NCI-H82 (cell line): ENCODE measurements at regions not wholly inside any gene's neighbourhood (a gene's known extent, or its start where the extent isn't known, plus 50 kb on each side); places are given as distances from the start of the nearest gene placed in this dataset.

ENCODE experiments used
- DNase-seq: peaks from one replicate; lab custom pipeline; 2025; lab: John Stamatoyannopoulos, UW

DNA sequence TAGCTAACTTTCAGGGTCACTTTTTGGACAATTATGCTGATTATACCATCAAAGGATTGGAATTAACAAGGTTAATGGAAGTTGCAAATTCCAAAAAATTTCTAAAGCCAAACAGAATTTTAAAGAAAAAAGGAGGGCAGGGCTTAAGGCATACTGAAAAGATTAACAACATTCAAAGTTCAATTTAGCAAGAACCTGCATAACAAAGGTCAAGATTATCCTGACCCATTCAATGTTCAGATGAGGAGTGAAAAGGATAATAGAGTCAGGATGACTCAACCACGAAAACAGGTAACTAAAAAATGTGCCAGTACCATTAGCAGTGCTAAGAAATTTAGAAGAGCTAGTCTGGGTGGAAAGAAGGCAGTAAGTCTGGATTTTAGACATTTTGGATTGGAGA is 139.8 kb upstream of the HNMT start:
- no peak for DNase-seq

DNA sequence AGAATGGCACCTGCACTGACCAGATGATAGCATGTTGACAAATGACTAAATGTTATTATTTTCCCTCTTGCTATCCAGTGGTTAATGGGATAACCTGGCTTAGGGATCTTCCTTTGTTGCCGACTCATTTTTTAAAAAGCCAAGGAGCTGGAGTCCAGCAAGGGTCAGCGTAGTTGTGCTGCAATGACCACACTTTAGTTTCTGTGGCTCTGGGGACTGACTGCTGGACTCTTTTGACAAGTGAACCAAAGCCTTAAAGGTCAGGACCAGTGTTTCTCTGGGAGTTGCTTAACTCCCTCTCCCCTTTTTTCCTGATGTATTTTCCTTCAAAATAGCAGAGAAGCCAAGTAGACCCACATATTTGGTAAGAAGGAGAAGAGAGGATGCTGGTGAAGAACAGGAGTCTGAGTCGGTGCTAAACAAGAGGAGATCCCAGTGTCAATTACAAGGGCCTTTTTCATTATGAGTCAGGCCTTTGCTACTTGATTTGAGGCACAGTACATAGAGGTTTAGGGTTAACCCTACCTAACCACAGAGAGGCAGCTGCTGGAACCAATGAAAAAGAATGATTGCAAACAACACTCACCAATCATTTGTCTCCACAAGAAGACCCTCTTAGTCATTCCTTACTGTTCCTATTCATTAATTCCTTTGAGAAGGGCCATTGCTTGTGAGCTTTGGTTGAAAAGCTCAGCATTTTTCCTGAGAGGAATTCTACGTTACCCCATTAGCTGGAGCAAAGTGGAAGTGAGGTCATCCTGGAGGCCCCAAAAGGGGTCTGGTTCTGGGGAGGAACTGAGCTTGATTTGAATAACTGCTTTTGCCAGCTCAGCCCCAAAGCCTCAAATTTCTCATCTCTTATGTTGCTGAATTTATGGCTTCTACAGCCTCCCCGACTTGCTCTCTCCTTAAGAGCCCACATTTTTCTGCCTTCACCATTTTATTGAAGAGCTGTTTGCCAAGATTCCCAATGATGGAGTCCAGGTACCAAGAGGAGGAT is 137.6 kb upstream of the HNMT start:
- peak; percentile 23 for DNase-seq

DNA sequence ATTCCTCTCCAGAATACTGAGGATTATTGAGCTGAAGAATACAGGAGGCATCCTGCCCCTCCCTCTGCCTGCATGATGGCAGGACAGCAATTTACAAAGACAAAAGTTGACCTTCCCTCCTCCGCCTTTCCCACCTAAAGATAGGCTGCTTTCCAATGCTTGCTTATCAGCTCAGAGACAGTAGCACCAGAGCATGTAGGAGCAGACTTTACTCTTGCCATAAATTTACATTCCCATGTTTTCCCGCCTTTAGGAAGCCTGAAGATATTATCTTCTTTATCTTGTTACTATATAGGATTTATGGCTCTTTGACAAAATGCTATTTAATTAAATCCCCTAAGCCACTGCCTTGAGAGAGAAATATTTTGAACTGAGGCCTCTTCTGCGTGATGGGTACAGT is 135.6 kb upstream of the HNMT start:
- DNase-seq: peak; percentile 86

DNA sequence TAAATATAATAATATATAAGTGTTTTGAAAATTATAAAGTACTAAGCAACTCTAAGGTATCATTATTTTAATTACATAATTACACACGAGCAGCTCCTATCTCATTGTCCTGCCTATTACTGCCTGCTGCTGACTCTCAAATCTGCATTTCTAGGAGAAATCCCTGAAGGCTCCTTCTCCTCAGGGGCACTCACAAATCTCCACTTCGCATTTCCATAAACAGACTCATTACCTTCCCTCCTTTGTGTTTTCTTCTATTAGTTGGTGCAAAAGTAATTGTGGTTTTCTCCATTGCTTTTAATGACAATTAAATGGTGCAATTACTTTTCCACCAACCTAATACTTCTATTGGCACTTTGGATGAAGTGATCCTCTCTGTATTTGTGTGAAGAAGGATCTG is 135.0 kb upstream of the HNMT start:
- no peak for DNase-seq

DNA sequence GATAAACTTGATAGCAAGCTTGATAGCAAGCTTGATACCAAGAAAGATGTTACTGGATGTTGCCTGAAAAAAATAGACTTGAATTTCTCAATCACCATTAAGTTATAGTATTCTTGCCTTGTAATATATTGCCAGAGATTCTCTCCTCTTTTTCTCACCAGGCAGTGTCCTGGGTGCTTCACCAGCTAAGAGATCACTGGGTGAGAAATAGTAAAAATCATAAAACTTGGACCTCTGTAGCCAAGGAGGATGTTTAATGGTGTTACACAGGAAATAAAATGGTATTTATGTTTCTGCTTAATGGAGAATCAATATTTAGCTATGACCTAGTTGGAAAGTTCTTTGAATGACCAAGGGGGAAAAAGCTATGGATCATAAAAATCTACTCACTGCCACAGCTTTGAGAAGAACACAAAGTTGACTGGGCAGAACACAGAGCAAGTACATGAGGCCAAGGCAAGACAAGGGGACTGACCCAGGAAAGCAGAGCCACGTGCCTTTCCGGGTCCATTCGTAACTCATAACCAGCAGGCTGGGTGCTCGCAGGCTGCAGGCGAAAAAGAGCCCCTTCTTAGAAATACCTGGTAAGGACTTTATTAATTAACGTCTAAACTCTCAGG is 129.4 kb upstream of the HNMT start:
- no peak for DNase-seq

DNA sequence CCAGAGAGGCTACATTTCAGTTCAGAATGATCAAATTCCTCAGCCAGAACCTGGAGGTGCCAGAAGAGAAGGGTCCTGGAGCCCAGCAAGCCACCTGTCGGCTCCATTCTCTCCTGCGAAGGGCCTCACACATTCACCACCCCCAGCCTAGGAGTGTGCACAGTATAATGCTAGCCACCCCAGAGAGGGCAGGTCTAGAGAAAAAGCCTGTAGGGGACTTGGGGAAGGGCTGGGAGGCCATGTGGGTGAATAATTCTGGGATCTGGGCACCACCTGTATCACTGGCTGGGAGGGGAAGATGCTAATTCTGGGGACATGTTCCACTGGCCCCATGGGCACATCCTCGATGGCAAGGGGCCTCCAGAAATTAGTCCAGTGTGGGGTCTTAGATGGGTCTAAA is 127.6 kb upstream of the HNMT start:
- no peak for DNase-seq

DNA sequence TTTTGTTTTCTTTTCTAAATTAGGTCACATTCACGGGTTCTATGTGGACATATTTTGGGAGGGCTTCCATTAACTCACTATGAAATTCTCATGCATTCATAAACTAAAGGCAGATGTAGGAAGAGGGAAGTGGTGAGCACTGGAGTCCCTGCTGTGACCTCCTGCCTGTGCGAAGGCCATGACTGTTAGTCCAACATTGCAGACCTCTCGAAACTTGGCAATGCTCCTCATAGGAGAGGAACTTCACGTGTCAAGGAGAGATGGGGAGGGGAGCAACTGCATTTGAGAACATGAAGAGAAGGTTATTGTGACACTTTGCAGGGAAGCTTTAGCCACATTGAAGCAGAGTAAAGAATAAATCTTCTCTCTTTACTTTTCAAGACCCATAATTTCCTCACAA is 126.4 kb upstream of the HNMT start:
- no peak for DNase-seq

DNA sequence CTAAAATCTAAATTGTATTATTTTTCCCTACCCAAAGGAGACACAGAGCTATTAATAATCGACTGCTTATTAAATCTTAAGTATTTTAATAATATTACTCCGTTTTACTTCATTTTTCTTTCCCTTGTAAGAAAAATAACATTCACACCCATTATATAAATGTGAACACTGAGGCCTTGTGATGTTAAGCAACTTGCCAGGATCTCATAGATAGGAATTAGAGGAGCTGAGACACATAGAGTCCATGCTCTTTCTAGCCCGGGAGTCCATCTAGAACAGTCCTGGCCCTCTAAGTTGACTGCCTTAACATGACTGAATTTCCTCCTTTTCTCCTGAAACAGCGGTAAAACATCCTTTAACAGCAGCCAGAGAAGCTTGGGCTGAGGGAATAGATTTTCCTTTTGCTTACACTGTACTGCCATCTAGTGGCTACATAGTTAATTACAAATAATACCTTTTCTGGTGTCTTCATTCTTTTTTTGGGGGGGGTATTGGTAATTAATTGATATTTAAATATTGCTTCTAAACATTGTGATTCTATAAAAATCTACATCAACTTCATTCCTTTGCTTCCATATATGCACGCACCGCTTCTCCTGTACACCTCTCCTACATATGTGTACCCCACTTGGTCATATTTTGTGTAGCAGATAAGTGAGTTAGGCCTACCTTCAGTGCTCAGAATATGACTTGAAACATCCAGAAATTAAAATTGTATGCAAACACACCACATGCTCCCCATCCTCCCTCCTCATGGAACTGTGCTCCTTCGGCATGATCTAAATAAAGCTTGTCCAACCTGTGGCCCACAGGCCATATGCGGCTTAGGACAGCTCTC is 125.8 kb upstream of the HNMT start:
- DNase-seq: peak; percentile 85

DNA sequence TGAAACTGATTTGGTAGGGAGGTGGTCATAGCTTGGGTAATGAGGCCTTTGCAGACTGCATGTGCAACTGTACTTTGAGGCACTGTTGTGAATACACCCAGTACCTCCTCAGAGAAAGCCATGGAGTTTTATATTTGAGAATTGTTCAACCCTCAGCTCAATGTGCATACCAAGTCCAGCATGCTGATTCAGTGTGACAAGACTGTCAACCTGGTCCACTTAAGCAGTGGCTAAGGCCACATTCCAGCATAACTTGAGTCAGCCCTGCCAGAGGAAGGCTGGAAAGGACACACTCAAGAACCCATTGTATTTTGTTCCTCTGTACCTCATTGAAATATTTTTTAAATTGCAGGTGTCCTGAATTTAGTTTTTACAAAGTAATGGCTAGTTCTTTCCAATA is 121.8 kb upstream of the HNMT start:
- DNase-seq: no peak

DNA sequence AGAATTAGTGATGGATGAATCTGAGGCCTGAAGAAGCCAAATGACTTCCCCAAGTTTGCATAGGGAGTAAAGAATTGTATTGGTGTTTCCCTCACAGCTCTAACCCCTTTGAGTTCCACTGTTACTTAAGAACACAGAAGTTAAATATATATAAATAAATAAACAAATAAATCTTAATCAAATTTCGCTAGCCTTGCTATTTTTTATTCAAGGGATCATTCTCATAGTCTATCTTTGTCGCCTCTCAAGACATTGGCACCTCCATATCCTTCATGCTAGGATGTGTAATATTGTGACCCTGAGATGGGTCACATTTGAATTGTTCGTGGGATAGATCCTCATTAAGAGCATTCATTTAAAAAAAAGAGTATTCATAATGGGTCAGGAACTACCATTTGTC is 121.3 kb upstream of the HNMT start:
- DNase-seq: no peak

DNA sequence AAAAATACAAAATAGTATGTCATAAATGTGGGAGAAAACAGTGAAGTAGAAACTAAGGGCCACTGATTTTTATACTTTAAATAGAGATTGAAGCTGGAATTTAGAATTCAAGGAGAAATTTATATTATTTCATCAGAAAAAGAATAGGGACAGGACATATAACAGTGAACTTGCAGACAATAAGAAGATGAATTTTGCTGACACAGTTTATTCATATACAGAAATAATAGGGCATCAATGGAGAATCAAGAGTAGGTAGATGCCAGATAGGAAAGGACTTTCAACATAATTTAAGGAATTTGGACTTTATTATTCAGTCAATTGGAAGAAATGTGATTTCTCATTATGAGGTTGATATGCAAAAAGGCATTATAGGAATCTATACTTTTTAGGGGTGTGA is 118.9 kb upstream of the HNMT start:
- no peak for DNase-seq

DNA sequence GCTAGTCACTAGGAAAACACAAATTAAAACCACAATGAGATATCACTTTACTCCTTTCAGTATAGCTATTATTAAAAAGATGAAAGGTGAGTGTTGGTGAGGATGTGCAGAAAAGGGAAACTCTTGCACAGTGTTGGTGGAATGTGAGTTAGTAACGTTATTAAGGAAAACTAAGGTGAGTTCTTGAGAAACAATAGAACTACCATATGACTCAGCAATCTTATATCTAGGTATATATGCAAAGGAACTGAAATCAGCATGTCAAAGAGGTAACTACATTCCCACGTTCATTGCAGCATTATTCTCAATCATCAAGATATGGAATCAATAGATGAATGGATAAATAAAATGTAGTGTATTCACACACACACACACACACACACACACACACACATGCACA is 117.3 kb upstream of the HNMT start:
- no peak for DNase-seq

DNA sequence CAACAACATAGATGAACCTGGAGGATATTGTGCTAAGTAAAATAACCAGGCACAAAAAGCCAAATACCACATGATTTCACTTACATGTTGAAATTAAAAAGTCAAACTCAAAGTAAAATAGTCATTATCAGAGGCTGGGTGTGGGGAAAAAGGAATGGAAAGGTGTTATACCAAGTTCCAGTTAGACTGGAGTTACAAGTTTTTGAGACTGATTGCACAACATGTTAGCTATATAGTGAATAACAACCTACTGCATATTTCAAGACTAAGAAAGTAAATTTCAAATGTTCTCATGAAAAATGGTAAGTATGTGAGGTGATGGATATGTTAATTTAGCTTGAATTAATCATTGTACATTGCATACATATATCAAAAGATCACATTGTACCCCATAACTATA is 116.8 kb upstream of the HNMT start:
- no peak for DNase-seq

DNA sequence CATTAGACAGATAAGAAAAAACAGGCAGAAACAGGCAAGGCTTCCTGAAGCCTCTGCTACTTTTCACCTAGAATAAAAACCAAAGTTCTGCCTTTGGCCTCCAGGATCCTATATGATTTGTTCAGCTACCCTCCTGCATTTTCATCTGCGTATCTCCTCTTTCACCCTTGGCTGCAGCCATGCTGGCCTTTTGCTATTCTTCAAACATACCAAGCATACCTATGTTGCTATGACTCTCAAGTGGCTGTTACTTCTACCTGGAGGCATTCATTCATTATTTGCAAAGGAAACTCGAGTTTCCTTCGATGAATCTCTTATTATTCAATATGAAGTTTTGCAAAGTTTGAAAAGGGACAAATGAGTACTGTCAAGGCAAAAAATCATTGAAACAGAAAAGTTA is 106.4 kb upstream of the HNMT start:
- DNase-seq: no peak

DNA sequence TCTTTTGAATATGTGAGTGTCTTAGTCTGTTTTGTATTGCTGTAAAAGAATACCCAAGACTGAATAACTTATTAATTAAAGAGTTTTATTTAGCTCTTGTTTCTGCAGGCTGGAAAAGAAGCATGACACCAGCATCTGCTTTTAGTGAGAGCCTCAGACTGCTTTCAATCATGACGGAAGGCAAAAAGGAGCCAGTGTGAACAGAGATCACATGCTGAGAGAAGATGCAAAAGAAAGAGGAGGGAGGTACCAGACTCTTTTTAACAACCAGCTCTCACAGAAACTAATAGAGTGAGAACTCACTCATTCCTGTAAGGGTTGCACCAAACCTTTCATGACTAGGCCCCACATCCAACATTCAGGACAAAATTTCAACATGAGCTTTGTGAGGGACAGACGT is 101.6 kb upstream of the HNMT start:
- DNase-seq: no peak

DNA sequence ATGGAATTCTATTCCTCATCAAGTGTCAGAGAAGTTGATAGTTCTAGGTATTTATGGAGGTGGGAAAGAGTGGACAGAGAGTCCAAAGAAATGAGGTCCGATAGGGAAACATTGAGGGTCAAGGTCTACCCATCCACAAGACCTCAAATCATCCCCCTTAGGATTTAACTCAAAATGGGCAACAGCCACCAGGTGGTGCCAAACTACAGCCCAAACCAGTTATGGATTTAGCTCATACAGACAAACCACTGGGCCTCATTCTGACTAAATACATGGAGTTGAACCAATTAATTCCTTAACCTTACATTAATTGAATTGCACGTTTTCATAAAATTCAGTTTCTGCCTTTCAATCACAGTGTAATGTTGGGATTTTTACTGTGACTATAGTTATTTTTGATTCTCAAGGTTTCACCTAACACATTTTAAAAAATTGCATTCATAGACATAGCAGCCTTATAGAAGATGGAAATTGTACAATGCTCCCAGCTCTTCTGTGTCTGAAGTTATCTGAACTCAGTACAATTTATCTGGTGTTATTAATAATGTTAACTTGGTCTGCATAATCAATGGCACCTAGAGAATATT is 98.2 kb upstream of the HNMT start:
- DNase-seq: peak; percentile 86

DNA sequence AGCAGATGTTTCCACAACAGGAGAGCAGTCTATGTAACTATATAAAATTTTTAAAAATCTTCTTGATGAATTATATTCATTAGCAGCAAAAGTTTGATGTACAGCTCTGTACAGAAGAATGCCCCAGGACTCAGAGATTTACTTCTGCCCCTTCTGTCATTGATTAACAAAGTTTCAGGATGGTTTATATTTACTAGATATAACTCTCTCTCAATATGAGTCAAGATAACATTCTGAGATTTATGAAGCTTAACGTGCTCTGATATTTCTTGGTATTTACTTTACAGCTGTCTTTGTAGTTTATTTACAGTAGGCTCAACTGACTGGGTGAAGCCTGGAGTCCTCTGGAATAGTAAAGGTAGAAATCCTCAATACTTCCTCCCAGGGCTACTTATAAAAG is 93.6 kb upstream of the HNMT start:
- no peak for DNase-seq

DNA sequence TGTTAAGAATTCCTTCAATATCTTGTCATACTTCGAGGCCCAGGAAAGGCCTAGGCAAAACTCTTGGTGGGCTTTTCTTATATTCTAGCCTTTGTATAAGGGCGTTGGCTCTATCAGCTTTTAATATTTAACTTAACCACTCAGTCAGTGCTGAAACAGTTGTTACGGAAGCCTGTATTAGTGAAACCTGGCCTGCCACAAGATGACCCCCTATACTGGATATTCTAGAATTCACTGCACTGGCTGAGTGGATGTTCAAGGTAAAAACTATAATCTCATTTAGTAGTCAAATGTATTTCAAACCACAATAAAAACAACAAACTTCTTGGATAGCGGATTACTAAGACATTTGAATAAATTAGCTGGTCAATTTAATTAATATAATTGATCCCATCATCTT is 91.7 kb upstream of the HNMT start:
- DNase-seq: no peak

DNA sequence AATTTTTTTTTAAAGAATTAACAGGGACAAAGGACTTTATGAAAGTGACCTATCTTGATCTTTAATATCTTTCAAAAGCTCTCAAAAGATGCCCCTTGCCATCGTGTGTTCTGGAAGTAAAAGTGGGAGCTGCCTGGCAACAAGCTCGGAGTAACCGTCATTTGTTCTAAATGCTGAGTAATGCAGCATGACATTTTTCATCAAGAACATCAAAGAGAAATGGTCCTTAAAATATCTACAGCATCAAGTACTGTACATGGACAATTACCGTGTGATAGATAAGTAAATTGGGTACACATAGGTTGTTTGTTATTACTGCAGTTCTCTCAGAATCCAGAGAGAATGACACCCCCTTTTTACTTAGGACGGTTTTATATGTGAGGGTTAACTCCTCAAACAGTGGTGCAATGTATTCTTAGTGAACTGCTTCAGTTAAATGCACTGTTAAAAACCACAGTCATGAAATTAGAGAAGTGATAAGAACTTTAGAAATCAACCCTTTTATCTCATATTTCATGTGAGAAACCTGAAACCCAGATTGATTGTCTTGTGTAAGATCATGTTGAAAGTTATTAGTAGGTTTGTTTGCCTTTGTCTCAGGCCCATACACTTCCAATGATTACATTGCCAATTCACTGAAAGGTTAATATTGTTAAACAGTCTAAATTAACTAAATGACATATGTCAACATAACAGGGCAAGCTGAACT is 90.6 kb upstream of the HNMT start:
- no peak for DNase-seq

DNA sequence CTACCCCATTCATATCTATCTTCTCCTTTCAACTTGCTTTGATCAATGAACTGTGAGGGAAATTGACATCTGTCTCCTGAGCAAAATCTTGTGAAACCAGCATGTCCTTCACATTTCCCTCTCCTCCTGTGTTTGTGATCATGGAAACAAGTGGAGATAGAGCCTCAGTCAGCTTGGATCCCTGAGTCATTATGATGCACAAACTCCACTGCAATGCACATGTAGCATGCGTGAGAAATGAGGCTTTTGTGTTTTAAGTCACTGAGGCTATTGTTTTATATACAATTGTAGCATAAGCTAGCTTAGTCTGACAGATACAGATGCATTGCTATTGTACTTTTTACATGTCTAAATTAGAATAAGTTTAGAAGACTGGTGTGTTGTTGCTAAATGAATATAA is 85.2 kb upstream of the HNMT start:
- no peak for DNase-seq

DNA sequence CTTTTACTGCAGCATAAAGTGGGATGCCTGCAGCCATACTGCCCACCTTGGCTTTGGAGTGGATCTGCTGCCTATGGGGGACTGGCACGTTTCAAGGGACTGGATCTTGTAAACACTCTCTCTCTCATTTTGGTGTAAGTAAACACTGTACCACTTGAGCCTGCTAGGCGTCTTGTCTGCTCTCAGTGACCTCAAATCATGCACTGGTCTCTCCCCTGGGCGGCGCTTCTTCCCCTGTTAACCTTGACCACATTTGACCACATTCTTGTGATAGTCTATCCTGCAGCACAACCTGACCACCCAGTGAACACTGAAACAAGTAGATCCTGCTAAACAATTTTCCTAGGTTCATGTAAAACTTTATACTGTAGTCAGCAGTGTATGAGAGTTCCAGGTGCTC is 82.6 kb upstream of the HNMT start:
- no peak for DNase-seq
